ENCODE measurements at regions not wholly inside any gene's neighbourhood (a gene's known extent, or its start where the extent isn't known, plus 50 kb on each side); places are given as distances from the start of the nearest gene placed in this dataset.

DNA sequence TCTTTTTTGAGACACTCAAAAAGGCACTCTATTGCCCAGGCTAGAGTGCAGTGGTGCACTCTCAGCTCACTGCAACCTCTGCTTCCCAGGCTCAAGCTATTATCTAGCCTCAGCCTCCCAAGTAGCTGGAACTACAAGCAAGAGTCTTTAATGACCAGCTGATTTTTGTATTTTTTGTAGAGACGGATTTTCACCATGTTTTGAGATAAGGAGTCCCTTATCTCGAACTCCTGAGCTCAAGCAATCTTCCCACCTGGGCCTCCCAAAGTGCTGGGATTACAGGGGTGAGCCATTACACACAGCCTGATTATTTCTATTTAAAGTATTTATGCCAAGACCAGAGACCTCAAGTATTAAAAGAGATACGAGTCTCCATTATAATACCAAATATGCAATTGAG is 566.1 kb upstream of the CA10 start:
- intact Hi-C loops (cut with DNase I), result no loop called here
- 45 to 46% methylated on average over 3 of the region's 3 CpGs for WGBS, 2 donors
- TF ChIP-seq POLR2A (IDR thresholded peaks at IDR 0.05), result no peak
- TF ChIP-seq, protein P1, sequence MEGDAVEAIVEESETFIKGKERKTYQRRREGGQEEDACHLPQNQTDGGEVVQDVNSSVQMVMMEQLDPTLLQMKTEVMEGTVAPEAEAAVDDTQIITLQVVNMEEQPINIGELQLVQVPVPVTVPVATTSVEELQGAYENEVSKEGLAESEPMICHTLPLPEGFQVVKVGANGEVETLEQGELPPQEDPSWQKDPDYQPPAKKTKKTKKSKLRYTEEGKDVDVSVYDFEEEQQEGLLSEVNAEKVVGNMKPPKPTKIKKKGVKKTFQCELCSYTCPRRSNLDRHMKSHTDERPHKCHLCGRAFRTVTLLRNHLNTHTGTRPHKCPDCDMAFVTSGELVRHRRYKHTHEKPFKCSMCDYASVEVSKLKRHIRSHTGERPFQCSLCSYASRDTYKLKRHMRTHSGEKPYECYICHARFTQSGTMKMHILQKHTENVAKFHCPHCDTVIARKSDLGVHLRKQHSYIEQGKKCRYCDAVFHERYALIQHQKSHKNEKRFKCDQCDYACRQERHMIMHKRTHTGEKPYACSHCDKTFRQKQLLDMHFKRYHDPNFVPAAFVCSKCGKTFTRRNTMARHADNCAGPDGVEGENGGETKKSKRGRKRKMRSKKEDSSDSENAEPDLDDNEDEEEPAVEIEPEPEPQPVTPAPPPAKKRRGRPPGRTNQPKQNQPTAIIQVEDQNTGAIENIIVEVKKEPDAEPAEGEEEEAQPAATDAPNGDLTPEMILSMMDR (IDR thresholded peaks at IDR 0.05), result no peak
- Histone ChIP-seq H3K36me3 (no peaks in the 10 kb centered on the region), H3K9me3 (no peaks in the 10 kb centered on the region), H3K27me3 (no peaks in the 10 kb centered on the region), H3K4me3 (no peak overlapping the region), H3K4me1 (no peaks in the 10 kb centered on the region), H3K27ac (no peak overlapping the region)
- no peak for DNase-seq

DNA sequence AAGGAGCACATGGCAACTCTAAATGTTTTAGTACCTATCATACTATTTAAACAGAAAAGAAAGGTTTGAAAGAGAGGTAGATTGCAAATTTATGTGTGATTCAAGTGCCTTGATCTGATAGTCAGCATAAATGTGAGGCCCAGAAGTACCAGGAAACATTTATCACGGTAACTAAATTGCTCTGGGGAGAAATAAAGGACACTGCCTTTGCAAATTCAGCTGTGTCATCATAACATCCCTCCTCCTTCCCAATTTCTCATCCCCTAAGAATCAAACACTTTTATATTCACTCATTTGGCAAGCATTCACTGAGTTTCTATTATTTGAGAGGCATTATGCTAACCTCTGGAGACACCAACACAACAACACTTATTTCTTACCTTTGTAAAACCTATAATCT is 563.4 kb upstream of the CA10 start:
- Histone ChIP-seq H3K4me3 (no peak overlapping the region), H3K27me3 (no peaks in the 10 kb centered on the region), H3K27ac (no peak overlapping the region), H3K36me3 (no peaks in the 10 kb centered on the region), H3K9me3 (no peaks in the 10 kb centered on the region), H3K4me1 (no peaks in the 10 kb centered on the region)
- no peak for TF ChIP-seq POLR2A (IDR thresholded peaks at IDR 0.05)
- TF ChIP-seq, protein P1 (IDR thresholded peaks at IDR 0.05), result no peak
- 64 to 68% methylated on average over 1 of the region's 1 CpG for WGBS, 2 donors
- DNase-seq, result no peak
- intact Hi-C loops (cut with DNase I), result no loop called here

DNA sequence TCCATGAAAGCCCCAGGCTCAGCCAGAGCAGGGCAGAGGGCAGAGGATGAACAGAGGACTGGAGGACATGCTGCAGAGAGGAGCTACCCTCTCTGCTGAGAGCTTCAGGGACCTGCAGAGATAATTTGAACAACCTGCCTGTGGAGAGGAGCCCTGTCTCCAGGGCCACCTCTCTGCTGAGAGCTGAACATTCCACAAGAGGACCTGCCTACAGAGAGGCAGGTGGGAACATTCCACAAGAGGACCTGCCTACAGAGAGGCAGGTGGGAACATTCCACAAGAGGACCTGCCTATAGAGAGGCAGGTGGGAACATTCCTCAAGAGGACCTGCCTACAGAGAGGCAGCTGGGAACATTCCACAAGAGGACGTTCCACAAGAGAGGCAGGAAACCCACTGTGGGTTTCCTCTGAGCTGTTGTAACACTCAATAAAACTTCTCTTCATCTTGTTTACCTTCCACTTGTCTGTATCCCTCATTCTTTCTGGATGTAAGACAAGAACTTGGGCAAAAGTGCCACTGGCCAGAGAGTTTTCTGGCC is 551.9 kb upstream of the CA10 start:
- TF ChIP-seq, protein P1 (IDR thresholded peaks at IDR 0.05), result no peak
- TF ChIP-seq POLR2A (IDR thresholded peaks at IDR 0.05), result no peak
- H3K9me3 ChIP-seq, result no peaks in the 10 kb centered on the region
- no peaks in the 10 kb centered on the region for H3K36me3 ChIP-seq
- intact Hi-C loops (cut with DNase I), result no loop called here
- H3K4me3 ChIP-seq, result no peak overlapping the region
- WGBS, 2 donors, result 30 to 33% methylated on average over 1 of the region's 1 CpG
- no peaks in the 10 kb centered on the region for H3K27me3 ChIP-seq
- H3K4me1 ChIP-seq, result no peaks in the 10 kb centered on the region
- H3K27ac ChIP-seq, result no peak overlapping the region
- DNase-seq, result no peak

DNA sequence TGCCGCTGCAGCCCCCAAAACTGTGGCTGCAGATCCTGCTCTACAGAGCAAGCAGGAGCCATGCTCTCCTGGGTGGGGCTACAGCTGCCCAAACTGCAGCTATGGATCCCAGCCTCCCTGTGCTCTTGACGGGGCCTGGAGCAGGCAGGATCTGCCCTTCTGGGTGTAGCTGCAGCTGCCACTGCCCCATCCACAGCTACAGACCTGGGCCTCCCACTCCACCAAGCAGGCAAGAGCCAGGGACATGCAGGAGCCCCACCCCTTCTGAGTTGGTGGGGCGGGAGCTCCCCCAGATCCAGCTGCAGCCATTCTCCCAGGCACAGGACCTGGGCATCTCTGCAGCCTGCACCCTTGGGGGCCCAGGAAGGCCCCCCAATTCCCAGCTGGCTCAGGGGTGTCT is 551.2 kb upstream of the CA10 start:
- Histone ChIP-seq H3K27me3 (no peaks in the 10 kb centered on the region), H3K27ac (no peak overlapping the region), H3K36me3 (no peaks in the 10 kb centered on the region), H3K4me1 (no peaks in the 10 kb centered on the region), H3K9me3 (no peaks in the 10 kb centered on the region), H3K4me3 (no peak overlapping the region)
- 63% methylated on average over 1 of the region's 3 CpGs; no CpG with 5 or more reads in 1 of the 2 donors for WGBS, 2 donors
- no peak for DNase-seq
- TF ChIP-seq, protein P1 (IDR thresholded peaks at IDR 0.05), result no peak
- no peak for TF ChIP-seq POLR2A (IDR thresholded peaks at IDR 0.05)
- intact Hi-C loops (cut with DNase I), result no loop called here

GRCh38 chr17:52696362-52696761 is 537.8 kb upstream of the CA10 start:
- intact Hi-C loops (cut with DNase I), result no loop called here

More at GRCh38 chr17:52696362-52696761, 537.8 kb upstream of the CA10 start:
- DNase-seq, result no peak
- H3K27me3 ChIP-seq, result no peaks in the 10 kb centered on the region
- 65 to 66% methylated on average over 3 of the region's 3 CpGs for WGBS, 2 donors
- H3K36me3 ChIP-seq, result no peaks in the 10 kb centered on the region
- no peak overlapping the region for H3K27ac ChIP-seq
- H3K4me1 ChIP-seq, result no peaks in the 10 kb centered on the region
- no peaks in the 10 kb centered on the region for H3K9me3 ChIP-seq
- H3K4me3 ChIP-seq, result no peak overlapping the region
- TF ChIP-seq, protein P1 (IDR thresholded peaks at IDR 0.05), result no peak
- no peak for TF ChIP-seq POLR2A (IDR thresholded peaks at IDR 0.05)

All from esophagus squamous epithelium (tissue), 5 donors.